22Rv1 (cell line): ENCODE measurements at regions not wholly inside any gene's neighbourhood (a gene's known extent, or its start where the extent isn't known, plus 50 kb on each side); places are given as distances from the start of the nearest gene placed in this dataset.

Experiments used
- ZFX ChIP-seq: fragments of 450-650 bp; IDR thresholded peaks from 2 replicates; pipeline ENCODE4 v1.6.1; 2017; ENCODE audit warnings: antibody characterized with exemption, borderline replicate concordance
- TF ChIP-seq, protein P1 (sequence below): fragments of 450-650 bp; IDR thresholded peaks from 2 replicates; pipeline ENCODE4 v1.5.1; 2017; ENCODE audit warnings: mild to moderate bottlenecking

DNA sequence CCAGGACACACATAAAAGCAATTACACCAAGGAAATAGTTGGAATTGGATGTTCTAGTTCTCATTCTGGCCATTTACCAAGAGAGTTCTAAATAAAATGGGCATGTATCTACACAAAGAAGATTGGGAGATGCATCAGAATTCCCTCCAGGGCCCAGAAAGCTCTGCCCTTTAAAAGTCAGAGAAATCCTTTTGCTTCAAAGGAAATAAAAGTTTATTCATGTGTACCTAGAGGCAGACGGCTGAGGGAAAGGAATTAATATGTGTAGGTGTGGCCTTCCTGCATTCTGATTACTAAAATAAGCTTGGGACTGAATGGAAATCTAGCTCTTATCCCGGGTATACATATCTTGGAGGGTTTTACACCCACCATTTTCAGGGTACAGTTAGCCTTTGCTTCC is 719.4 kb downstream of the SEMA5A start:
- TF ChIP-seq, protein P1, sequence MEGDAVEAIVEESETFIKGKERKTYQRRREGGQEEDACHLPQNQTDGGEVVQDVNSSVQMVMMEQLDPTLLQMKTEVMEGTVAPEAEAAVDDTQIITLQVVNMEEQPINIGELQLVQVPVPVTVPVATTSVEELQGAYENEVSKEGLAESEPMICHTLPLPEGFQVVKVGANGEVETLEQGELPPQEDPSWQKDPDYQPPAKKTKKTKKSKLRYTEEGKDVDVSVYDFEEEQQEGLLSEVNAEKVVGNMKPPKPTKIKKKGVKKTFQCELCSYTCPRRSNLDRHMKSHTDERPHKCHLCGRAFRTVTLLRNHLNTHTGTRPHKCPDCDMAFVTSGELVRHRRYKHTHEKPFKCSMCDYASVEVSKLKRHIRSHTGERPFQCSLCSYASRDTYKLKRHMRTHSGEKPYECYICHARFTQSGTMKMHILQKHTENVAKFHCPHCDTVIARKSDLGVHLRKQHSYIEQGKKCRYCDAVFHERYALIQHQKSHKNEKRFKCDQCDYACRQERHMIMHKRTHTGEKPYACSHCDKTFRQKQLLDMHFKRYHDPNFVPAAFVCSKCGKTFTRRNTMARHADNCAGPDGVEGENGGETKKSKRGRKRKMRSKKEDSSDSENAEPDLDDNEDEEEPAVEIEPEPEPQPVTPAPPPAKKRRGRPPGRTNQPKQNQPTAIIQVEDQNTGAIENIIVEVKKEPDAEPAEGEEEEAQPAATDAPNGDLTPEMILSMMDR, result no peak
- no peak for TF ChIP-seq ZFX
